H1 (cell line): ENCODE measurements at regions not wholly inside any gene's neighbourhood (a gene's known extent, or its start where the extent isn't known, plus 50 kb on each side); places are given as distances from the start of the nearest gene placed in this dataset.

Experiments
- EZH2 ChIP-seq: fragments of 200-600 bp; sonication (generic); IDR thresholded peaks from 2 replicates; pipeline ENCODE4 v1.7.1; 2012; ENCODE audit warnings: low read depth, mild to moderate bottlenecking, moderate library complexity, low read length, inconsistent platforms; ENCODE audit not compliant: severe bottlenecking
- FOSL1 ChIP-seq: IDR thresholded peaks from 2 replicates; pipeline ENCODE4 v1.6.1; 2011; ENCODE audit warnings: mild to moderate bottlenecking, low read depth, low read length, moderate library complexity; ENCODE audit not compliant: insufficient read depth
- JUND ChIP-seq: IDR thresholded peaks from 2 replicates; pipeline ENCODE4 v1.6.1; 2011; ENCODE audit warnings: mild to moderate bottlenecking, improper control_type of control experiment, low read length
- SIRT6 ChIP-seq: IDR thresholded peaks from one replicate; pipeline ENCODE4 v1.7.1; 2012; ENCODE audit warnings: low read length, inconsistent platforms
- SP2 ChIP-seq: IDR thresholded peaks from 2 replicates; pipeline ENCODE4 v1.6.1; 2012; ENCODE audit warnings: mild to moderate bottlenecking, low read length, inconsistent platforms

DNA sequence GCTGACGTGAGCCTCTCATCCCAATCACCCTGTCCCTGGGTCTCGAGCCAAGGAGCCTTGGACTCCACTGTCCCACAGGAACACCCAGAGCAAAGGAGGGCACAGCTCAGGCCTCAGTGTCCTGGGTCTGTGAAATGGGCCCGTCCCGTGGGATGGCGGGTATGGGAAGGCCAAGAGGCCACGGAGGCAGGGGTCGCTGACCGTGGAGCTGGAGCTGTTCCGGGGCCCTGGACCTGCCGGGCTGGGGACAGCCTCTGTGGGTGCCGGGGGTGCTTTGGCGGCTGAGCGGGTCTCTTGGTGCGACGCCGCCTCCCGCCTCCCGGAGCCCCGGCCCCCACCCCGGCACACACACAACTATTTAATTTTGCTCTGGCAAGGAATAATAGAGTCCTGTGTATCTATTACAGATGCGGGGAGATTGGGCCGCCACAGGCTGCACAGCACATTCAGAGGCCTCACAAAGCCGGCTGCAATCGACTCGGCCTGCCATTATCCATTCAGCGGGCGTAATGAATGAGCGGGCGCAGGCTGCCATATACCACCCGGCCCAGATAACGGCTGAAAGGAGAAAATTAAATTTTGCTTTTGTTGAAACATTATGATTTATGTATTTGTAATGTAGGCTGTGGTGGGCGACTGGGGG is 83.9 kb upstream of the NKX1-1 start (continued):
- TF ChIP-seq JUND (no peak), EZH2 (no peak), SIRT6 (no peak), FOSL1 (no peak), SP2 (no peak)
